Mammary epithelial cell (primary cell): ENCODE measurements at regions not wholly inside any gene's neighbourhood (a gene's known extent, or its start where the extent isn't known, plus 50 kb on each side); places are given as distances from the start of the nearest gene placed in this dataset.

ENCODE experiments used
- EZH2 ChIP-seq: IDR thresholded peaks from 2 replicates; pipeline ENCODE4 v1.6.1; 2012; ENCODE audit warnings: low read length, inconsistent platforms, borderline replicate concordance
- TF ChIP-seq, protein P1 (sequence below), 2 donors: IDR thresholded peaks in 1 of 2; conservative IDR thresholded peaks in 1 of 2; 2 replicates each; pipeline ENCODE4 v1.5.1; 2011 to 2012; ENCODE audit warnings: inconsistent platforms in 2 of 2, low read length in 2 of 2, mild to moderate bottlenecking in 2 of 2, control low read depth in 1 of 2, low read depth in 1 of 2; ENCODE audit not compliant: insufficient read depth in 1 of 2; ENCODE audit errors: extremely low read depth in 1 of 2

DNA sequence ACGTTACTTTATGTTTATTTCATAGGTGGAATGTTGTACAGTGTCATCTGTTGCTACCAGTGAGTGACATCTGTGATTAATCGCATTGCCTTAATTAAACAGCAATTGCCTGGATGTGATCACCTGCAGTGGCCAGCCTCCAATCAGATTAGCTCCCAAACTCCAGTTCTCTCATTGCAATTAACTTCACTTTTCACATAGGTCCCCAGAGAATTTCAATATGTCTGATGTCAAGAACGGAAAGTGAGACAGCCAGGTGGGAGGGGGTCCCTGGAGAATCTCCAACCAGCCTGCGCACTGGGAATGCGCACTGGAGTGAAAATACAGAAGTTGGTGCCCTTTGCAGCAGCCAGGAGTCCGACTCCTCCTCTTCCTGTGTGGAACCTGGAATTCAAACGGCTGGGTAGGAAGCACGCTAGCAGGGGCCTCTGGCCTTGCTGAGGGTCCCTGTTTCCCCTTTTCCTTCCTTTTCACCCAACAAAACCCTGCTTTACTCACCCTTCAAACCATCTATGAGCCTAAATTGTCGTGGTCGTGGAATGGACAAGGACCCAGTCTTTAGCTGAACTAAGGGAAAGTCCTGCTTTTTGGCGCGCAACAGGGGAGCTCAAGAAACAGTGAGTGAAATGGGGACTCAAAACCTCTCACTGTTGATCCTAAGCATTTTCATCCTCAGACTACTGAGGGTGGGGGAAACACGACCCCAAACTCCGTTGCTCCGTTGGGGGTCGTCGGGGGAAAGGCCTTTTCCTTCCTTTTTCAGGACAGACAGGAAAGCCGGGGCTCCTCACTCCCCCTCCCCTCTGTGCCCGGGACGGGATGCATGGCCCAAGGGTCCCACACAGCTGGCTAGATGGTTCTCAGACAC lies 1355.5 kb upstream of the LRRTM3 start:
- TF ChIP-seq, protein P1, sequence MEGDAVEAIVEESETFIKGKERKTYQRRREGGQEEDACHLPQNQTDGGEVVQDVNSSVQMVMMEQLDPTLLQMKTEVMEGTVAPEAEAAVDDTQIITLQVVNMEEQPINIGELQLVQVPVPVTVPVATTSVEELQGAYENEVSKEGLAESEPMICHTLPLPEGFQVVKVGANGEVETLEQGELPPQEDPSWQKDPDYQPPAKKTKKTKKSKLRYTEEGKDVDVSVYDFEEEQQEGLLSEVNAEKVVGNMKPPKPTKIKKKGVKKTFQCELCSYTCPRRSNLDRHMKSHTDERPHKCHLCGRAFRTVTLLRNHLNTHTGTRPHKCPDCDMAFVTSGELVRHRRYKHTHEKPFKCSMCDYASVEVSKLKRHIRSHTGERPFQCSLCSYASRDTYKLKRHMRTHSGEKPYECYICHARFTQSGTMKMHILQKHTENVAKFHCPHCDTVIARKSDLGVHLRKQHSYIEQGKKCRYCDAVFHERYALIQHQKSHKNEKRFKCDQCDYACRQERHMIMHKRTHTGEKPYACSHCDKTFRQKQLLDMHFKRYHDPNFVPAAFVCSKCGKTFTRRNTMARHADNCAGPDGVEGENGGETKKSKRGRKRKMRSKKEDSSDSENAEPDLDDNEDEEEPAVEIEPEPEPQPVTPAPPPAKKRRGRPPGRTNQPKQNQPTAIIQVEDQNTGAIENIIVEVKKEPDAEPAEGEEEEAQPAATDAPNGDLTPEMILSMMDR (conservative IDR thresholded peaks at IDR 0.05 in 1 of 2, IDR thresholded peaks at IDR 0.05 in 1 of 2; ENCODE audit: extremely low read depth in 1 of 2, insufficient read depth in 1 of 2, low read depth in 1 of 2, low read length in 2 of 2) = no peak
- no peak for TF ChIP-seq EZH2
